ENCODE measurements at regions not wholly inside any gene's neighbourhood (a gene's known extent, or its start where the extent isn't known, plus 50 kb on each side); places are given as distances from the start of the nearest gene placed in this dataset.
A peak's percentile ranks its signal among the peaks of the same experiment; 100 is the strongest.

- DNase-seq (ENCODE audit: low read depth), result no peak
These were observed 119.5 kb downstream of the SNX19 start for GRCh38 chr11:130796828-130797227.

GRCh38 chr11:130798280-130798679, 118.0 kb downstream of the SNX19 start:
- peak; percentile 99 for DNase-seq (ENCODE audit: low read depth)

GRCh38 chr11:130798801-130799200, 117.5 kb downstream of the SNX19 start:
- DNase-seq (ENCODE audit: low read depth), result peak; percentile 53

- peak; percentile 95 for DNase-seq (ENCODE audit: low read depth)
These were observed 114.8 kb downstream of the SNX19 start for GRCh38 chr11:130801333-130802122.

GRCh38 chr11:130802567-130802966, 113.7 kb downstream of the SNX19 start:
- no peak for DNase-seq (ENCODE audit: low read depth)

GRCh38 chr11:130804306-130805076, 111.8 kb downstream of the SNX19 start:
- no peak for DNase-seq (ENCODE audit: low read depth)

- DNase-seq (ENCODE audit: low read depth), result peak; percentile 53
These were observed 109.5 kb downstream of the SNX19 start for GRCh38 chr11:130806746-130807145.

GRCh38 chr11:130808541-130808940, 107.7 kb downstream of the SNX19 start:
- no peak for DNase-seq (ENCODE audit: low read depth)

- no peak for DNase-seq (ENCODE audit: low read depth)
These were observed 103.1 kb downstream of the SNX19 start for GRCh38 chr11:130813196-130813595.

GRCh38 chr11:130813638-130814037, 102.6 kb downstream of the SNX19 start:
- DNase-seq (ENCODE audit: low read depth), result peak; percentile 72

- no peak for DNase-seq (ENCODE audit: low read depth)
These were observed 101.7 kb downstream of the SNX19 start for GRCh38 chr11:130814440-130815096.

GRCh38 chr11:130815097-130815802, 101.0 kb downstream of the SNX19 start:
- no peak for DNase-seq (ENCODE audit: low read depth)

GRCh38 chr11:130815956-130816355, 100.3 kb downstream of the SNX19 start:
- DNase-seq (ENCODE audit: low read depth), result no peak

- DNase-seq (ENCODE audit: low read depth), result no peak
These were observed 99.5 kb downstream of the SNX19 start for GRCh38 chr11:130816546-130817329.

- peak; percentile 51 for DNase-seq (ENCODE audit: low read depth)
These were observed 98.8 kb downstream of the SNX19 start for GRCh38 chr11:130817330-130817944.

GRCh38 chr11:130819625-130820024, 96.7 kb downstream of the SNX19 start:
- no peak for DNase-seq (ENCODE audit: low read depth)

Data from M059J (cell line).